H1 (cell line): ENCODE measurements at regions not wholly inside any gene's neighbourhood (a gene's known extent, or its start where the extent isn't known, plus 50 kb on each side); places are given as distances from the start of the nearest gene placed in this dataset.

Experiments
- CHD2 ChIP-seq: IDR thresholded peaks from 2 replicates; pipeline ENCODE4 v1.6.1; 2012; ENCODE audit warnings: low read length, improper control_type of control experiment
- EZH2 ChIP-seq: fragments of 200-600 bp; sonication (generic); IDR thresholded peaks from 2 replicates; pipeline ENCODE4 v1.7.1; 2012; ENCODE audit warnings: low read depth, mild to moderate bottlenecking, moderate library complexity, low read length, inconsistent platforms; ENCODE audit not compliant: severe bottlenecking
- JUND ChIP-seq: IDR thresholded peaks from 2 replicates; pipeline ENCODE4 v1.6.1; 2011; ENCODE audit warnings: mild to moderate bottlenecking, improper control_type of control experiment, low read length
- KDM5A ChIP-seq: fragments of 200-600 bp; IDR thresholded peaks from 2 replicates; pipeline ENCODE4 v1.7.1; 2012; ENCODE audit warnings: mild to moderate bottlenecking, low read length, inconsistent platforms, mixed read lengths
- POLR2AphosphoS5 ChIP-seq: IDR thresholded peaks from 2 replicates; pipeline ENCODE4 v1.6.1; 2011; ENCODE audit warnings: low read depth, low read length
- RFX5 ChIP-seq: IDR thresholded peaks from 2 replicates; pipeline ENCODE4 v1.6.1; 2011; ENCODE audit warnings: low read depth, low read length, improper control_type of control experiment, borderline replicate concordance
- SIN3A ChIP-seq, 2 experiments: IDR thresholded peaks in 1 of 2; conservative IDR thresholded peaks in 1 of 2; 2 replicates each; pipeline ENCODE4 v1.6.1; 2011 to 2012; ENCODE audit warnings: low read length in 2 of 2, improper control_type of control experiment in 1 of 2, low read depth in 1 of 2, mild to moderate bottlenecking in 1 of 2
- SIX5 ChIP-seq: IDR thresholded peaks from 2 replicates; pipeline ENCODE4 v1.6.1; 2011; ENCODE audit warnings: mild to moderate bottlenecking, low read depth, low read length
- SUZ12 ChIP-seq: fragments of 200-600 bp; sonication (generic); IDR thresholded peaks from 2 replicates; pipeline ENCODE4 v1.6.1; 2012; ENCODE audit warnings: mild to moderate bottlenecking, inconsistent platforms, low read length, moderate library complexity, mixed read lengths
- TF ChIP-seq, protein P1 (sequence below): fragments of 300-600 bp; sonication (generic); IDR thresholded peaks from 2 replicates; pipeline ENCODE4 v1.7.1; 2012; ENCODE audit warnings: low read length, moderate library complexity, mild to moderate bottlenecking, inconsistent platforms; ENCODE audit not compliant: insufficient replicate concordance

DNA sequence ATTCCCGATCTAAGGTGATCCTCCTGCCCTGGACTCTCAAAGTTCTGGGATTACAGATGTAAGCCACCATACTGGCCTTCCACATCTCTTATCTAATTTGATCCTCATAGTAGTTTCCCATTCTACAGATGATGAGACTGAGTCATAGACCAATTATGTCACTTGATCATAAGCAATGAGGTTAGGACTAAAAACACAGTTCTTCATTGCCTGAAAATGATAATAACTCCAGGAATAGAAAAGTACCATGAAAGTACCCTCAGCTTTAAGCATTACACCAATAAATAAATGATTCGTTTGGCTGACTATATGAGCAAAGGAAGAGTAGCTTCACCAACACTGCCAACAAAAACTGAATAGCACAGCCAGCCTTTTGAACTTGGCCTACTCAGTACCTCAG is 389.5 kb downstream of the ACTL7B start (continued):
- TF ChIP-seq, protein P1, sequence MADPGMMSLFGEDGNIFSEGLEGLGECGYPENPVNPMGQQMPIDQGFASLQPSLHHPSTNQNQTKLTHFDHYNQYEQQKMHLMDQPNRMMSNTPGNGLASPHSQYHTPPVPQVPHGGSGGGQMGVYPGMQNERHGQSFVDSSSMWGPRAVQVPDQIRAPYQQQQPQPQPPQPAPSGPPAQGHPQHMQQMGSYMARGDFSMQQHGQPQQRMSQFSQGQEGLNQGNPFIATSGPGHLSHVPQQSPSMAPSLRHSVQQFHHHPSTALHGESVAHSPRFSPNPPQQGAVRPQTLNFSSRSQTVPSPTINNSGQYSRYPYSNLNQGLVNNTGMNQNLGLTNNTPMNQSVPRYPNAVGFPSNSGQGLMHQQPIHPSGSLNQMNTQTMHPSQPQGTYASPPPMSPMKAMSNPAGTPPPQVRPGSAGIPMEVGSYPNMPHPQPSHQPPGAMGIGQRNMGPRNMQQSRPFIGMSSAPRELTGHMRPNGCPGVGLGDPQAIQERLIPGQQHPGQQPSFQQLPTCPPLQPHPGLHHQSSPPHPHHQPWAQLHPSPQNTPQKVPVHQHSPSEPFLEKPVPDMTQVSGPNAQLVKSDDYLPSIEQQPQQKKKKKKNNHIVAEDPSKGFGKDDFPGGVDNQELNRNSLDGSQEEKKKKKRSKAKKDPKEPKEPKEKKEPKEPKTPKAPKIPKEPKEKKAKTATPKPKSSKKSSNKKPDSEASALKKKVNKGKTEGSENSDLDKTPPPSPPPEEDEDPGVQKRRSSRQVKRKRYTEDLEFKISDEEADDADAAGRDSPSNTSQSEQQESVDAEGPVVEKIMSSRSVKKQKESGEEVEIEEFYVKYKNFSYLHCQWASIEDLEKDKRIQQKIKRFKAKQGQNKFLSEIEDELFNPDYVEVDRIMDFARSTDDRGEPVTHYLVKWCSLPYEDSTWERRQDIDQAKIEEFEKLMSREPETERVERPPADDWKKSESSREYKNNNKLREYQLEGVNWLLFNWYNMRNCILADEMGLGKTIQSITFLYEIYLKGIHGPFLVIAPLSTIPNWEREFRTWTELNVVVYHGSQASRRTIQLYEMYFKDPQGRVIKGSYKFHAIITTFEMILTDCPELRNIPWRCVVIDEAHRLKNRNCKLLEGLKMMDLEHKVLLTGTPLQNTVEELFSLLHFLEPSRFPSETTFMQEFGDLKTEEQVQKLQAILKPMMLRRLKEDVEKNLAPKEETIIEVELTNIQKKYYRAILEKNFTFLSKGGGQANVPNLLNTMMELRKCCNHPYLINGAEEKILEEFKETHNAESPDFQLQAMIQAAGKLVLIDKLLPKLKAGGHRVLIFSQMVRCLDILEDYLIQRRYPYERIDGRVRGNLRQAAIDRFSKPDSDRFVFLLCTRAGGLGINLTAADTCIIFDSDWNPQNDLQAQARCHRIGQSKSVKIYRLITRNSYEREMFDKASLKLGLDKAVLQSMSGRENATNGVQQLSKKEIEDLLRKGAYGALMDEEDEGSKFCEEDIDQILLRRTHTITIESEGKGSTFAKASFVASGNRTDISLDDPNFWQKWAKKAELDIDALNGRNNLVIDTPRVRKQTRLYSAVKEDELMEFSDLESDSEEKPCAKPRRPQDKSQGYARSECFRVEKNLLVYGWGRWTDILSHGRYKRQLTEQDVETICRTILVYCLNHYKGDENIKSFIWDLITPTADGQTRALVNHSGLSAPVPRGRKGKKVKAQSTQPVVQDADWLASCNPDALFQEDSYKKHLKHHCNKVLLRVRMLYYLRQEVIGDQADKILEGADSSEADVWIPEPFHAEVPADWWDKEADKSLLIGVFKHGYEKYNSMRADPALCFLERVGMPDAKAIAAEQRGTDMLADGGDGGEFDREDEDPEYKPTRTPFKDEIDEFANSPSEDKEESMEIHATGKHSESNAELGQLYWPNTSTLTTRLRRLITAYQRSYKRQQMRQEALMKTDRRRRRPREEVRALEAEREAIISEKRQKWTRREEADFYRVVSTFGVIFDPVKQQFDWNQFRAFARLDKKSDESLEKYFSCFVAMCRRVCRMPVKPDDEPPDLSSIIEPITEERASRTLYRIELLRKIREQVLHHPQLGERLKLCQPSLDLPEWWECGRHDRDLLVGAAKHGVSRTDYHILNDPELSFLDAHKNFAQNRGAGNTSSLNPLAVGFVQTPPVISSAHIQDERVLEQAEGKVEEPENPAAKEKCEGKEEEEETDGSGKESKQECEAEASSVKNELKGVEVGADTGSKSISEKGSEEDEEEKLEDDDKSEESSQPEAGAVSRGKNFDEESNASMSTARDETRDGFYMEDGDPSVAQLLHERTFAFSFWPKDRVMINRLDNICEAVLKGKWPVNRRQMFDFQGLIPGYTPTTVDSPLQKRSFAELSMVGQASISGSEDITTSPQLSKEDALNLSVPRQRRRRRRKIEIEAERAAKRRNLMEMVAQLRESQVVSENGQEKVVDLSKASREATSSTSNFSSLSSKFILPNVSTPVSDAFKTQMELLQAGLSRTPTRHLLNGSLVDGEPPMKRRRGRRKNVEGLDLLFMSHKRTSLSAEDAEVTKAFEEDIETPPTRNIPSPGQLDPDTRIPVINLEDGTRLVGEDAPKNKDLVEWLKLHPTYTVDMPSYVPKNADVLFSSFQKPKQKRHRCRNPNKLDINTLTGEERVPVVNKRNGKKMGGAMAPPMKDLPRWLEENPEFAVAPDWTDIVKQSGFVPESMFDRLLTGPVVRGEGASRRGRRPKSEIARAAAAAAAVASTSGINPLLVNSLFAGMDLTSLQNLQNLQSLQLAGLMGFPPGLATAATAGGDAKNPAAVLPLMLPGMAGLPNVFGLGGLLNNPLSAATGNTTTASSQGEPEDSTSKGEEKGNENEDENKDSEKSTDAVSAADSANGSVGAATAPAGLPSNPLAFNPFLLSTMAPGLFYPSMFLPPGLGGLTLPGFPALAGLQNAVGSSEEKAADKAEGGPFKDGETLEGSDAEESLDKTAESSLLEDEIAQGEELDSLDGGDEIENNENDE, result no peak
- TF ChIP-seq POLR2AphosphoS5, result no peak
- TF ChIP-seq CHD2, result no peak
- TF ChIP-seq EZH2, result no peak
- TF ChIP-seq RFX5, result no peak
- TF ChIP-seq SIN3A (conservative IDR thresholded peaks at IDR 0.05 in 1 of 2, IDR thresholded peaks at IDR 0.05 in 1 of 2; ENCODE audit: low read depth in 1 of 2, low read length in 2 of 2), result no peak
- no peak for TF ChIP-seq KDM5A
- no peak for TF ChIP-seq SUZ12
- no peak for TF ChIP-seq SIX5
- TF ChIP-seq JUND, result no peak
- TF ChIP-seq, all 59 proteins: peak for 0
